Progenitor cell of endocrine pancreas (in vitro differentiated cells): ENCODE measurements at regions not wholly inside any gene's neighbourhood (a gene's known extent, or its start where the extent isn't known, plus 50 kb on each side); places are given as distances from the start of the nearest gene placed in this dataset.

Source experiments
- DNase-seq: peaks from one replicate; pipeline ENCODE4 v3.0.0; 2021; ENCODE audit warnings: low spot score; ENCODE audit not compliant: unreplicated experiment
- H3K27ac Mint-ChIP-seq: 2 replicates; pipeline ENCODE4 v1.8.0; 2021; ENCODE audit warnings: mild to moderate bottlenecking, moderate library complexity, mixed read lengths
- H3K27me3 Mint-ChIP-seq: 2 replicates; pipeline ENCODE4 v1.8.0; 2021; ENCODE audit warnings: mixed read lengths
- H3K36me3 Mint-ChIP-seq: 2 replicates; pipeline ENCODE4 v1.8.0; 2022; ENCODE audit warnings: mixed read lengths; ENCODE audit not compliant: insufficient read depth
- H3K4me1 Mint-ChIP-seq: 2 replicates; pipeline ENCODE4 v1.8.0; 2021; ENCODE audit warnings: low read depth, mixed read lengths
- H3K4me3 Mint-ChIP-seq: 2 replicates; pipeline ENCODE4 v1.8.0; 2021; ENCODE audit warnings: low read depth, mild to moderate bottlenecking, moderate library complexity, mixed read lengths
- H3K9me3 Mint-ChIP-seq: 2 replicates; pipeline ENCODE4 v1.8.0; 2021; ENCODE audit warnings: low read depth, mixed read lengths
- CTCF ChIP-seq: fragments of 200-600 bp; sonication (generic); IDR thresholded peaks from one replicate; pipeline ENCODE4 v1.5.0; 2021; ENCODE audit warnings: antibody characterized with exemption, mild to moderate bottlenecking; ENCODE audit not compliant: unreplicated experiment

GRCh38 chr9:71179183-71179582, 57.8 kb upstream of the TRPM3 start:
- H3K36me3 Mint-ChIP-seq, result no peaks in the 10 kb centered on the region

DNA sequence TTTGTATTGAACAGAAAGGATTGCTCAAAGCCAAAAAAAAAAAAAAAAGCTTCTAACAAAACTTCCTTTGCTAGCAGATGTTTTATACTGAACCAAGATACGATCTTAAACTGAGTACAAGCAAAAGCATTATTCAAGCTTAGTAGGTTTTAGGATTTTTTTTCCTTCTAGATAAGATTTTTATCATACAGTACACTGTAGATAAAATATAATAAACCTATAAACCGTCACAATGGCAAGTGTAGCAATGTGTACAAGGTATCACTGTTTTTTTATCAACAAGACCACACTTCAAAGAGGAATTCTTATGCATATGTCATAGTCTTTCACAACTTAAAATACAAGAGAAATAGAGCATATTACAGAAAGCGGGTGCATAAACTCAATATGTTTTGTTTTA, 56.5 kb upstream of the TRPM3 start:
- H3K27me3 Mint-ChIP-seq, result no peaks in the 10 kb centered on the region
- H3K4me3 Mint-ChIP-seq, result no peak overlapping the region
- H3K9me3 Mint-ChIP-seq, result no peaks in the 10 kb centered on the region
- no peaks in the 10 kb centered on the region for H3K4me1 Mint-ChIP-seq
- no peak for TF ChIP-seq CTCF
- DNase-seq, result no peak
- H3K27ac Mint-ChIP-seq, result no peak overlapping the region
- no peaks in the 10 kb centered on the region for H3K36me3 Mint-ChIP-seq

More at GRCh38 chr9:71179183-71179582, 57.8 kb upstream of the TRPM3 start:
- Mint-ChIP-seq H3K27ac (no peak overlapping the region), H3K27me3 (no peaks in the 10 kb centered on the region), H3K4me1 (no peaks in the 10 kb centered on the region), H3K4me3 (no peak overlapping the region), H3K9me3 (no peaks in the 10 kb centered on the region)
- TF ChIP-seq CTCF, result no peak
- no peak for DNase-seq

- no peak for DNase-seq
- Mint-ChIP-seq H3K4me3 (no peak overlapping the region), H3K27ac (no peak overlapping the region), H3K27me3 (no peaks in the 10 kb centered on the region), H3K4me1 (no peaks in the 10 kb centered on the region), H3K36me3 (peaks cover 2% of the 10 kb centered on the region), H3K9me3 (peaks cover 4% of the 10 kb centered on the region)
- TF ChIP-seq CTCF, result no peak
Observed at GRCh38 chr9:71171517-71171916, 50.1 kb upstream of the TRPM3 start.
